ENCODE measurements at regions not wholly inside any gene's neighbourhood (a gene's known extent, or its start where the extent isn't known, plus 50 kb on each side); places are given as distances from the start of the nearest gene placed in this dataset.

GRCh38 chr6:139430899-139431601, 56.6 kb upstream of the CITED2 start:
- DNase-seq (ENCODE audit: low read depth), result no peak

- DNase-seq (ENCODE audit: low read depth), result no peak
Measured at GRCh38 chr6:139429580-139430145, 55.2 kb upstream of the CITED2 start.

GRCh38 chr6:139427199-139427598, 52.8 kb upstream of the CITED2 start:
- no peak for DNase-seq (ENCODE audit: low read depth)

GRCh38 chr6:139426795-139427194, 52.3 kb upstream of the CITED2 start:
- DNase-seq (ENCODE audit: low read depth), result no peak

GRCh38 chr6:139425780-139426179, 51.3 kb upstream of the CITED2 start:
- no peak for DNase-seq (ENCODE audit: low read depth)

- DNase-seq (ENCODE audit: low read depth), result no peak
Measured at GRCh38 chr6:139423971-139424667, 49.7 kb upstream of the CITED2 start.

Data from T-helper 22 cell (primary cell).